HG03196 (cell line): ENCODE measurements at regions not wholly inside any gene's neighbourhood (a gene's known extent, or its start where the extent isn't known, plus 50 kb on each side); places are given as distances from the start of the nearest gene placed in this dataset.
A peak's percentile ranks its signal among the peaks of the same experiment; 100 is the strongest.

ENCODE experiments used
- ATAC-seq: cut with Tn5 transposase; IDR thresholded peaks from one replicate; pipeline ENCODE4 v1.9.1; 2021; ENCODE audit not compliant: unreplicated experiment

- ATAC-seq, result no peak
Measured at GRCh38 chr3:148254402-148254801, 443.3 kb upstream of the AGTR1 start.

- ATAC-seq, result no peak
Measured at GRCh38 chr3:148255981-148256969, 441.4 kb upstream of the AGTR1 start.

- ATAC-seq, result no peak
Measured at GRCh38 chr3:148262980-148263379, 434.7 kb upstream of the AGTR1 start.

GRCh38 chr3:148265841-148266240 lies 431.9 kb upstream of the AGTR1 start:
- no peak for ATAC-seq

GRCh38 chr3:148266341-148266740 lies 431.4 kb upstream of the AGTR1 start:
- no peak for ATAC-seq

- no peak for ATAC-seq
Measured at GRCh38 chr3:148269816-148270215, 427.9 kb upstream of the AGTR1 start.

- ATAC-seq, result no peak
Measured at GRCh38 chr3:148280623-148281242, 417.0 kb upstream of the AGTR1 start.

- no peak for ATAC-seq
Measured at GRCh38 chr3:148289159-148289558, 408.5 kb upstream of the AGTR1 start.

- no peak for ATAC-seq
Measured at GRCh38 chr3:148297013-148297412, 400.7 kb upstream of the AGTR1 start.

GRCh38 chr3:148307443-148307843 lies 390.3 kb upstream of the AGTR1 start:
- peak; percentile 77 for ATAC-seq

- peak; percentile 85 for ATAC-seq
Measured at GRCh38 chr3:148309390-148310035, 388.2 kb upstream of the AGTR1 start.

- no peak for ATAC-seq
Measured at GRCh38 chr3:148315756-148316155, 381.9 kb upstream of the AGTR1 start.

- no peak for ATAC-seq
Measured at GRCh38 chr3:148318240-148318639, 379.5 kb upstream of the AGTR1 start.

GRCh38 chr3:148319161-148319915 lies 378.4 kb upstream of the AGTR1 start:
- peak; percentile 97 for ATAC-seq

GRCh38 chr3:148319960-148320359 lies 377.7 kb upstream of the AGTR1 start:
- no peak for ATAC-seq

GRCh38 chr3:148329481-148330235 lies 368.0 kb upstream of the AGTR1 start:
- ATAC-seq, result no peak

GRCh38 chr3:148330542-148330941 lies 367.2 kb upstream of the AGTR1 start:
- no peak for ATAC-seq

GRCh38 chr3:148331081-148331846 lies 366.4 kb upstream of the AGTR1 start:
- peak; percentile 62 for ATAC-seq

GRCh38 chr3:148332509-148332908 lies 365.2 kb upstream of the AGTR1 start:
- ATAC-seq, result no peak
